Activated CD4-positive, alpha-beta T cell treated with anti-CD3 and anti-CD28 coated beads for 24 hours (primary cell): ENCODE measurements at regions not wholly inside any gene's neighbourhood (a gene's known extent, or its start where the extent isn't known, plus 50 kb on each side); places are given as distances from the start of the nearest gene placed in this dataset.
"Not testable (repeated sequence)": the region's sequence is repeated elsewhere in the genome, so short reads cannot be mapped to it uniquely, and the experiment has no call there.

Experiments used
- DNase-seq, 2 donors: peaks; one replicate each; pipeline ENCODE4 v3.0.0-alpha.2; 2020; ENCODE audit warnings: low read depth in 2 of 2

- no peak for DNase-seq
Observed at GRCh38 chrX:74251006-74251930, 52.7 kb upstream of the ZCCHC13 start.

- no peak for DNase-seq
Observed at GRCh38 chrX:74250574-74250973, 53.4 kb upstream of the ZCCHC13 start.

- no peak for DNase-seq
Observed at GRCh38 chrX:74249963-74250362, 54.0 kb upstream of the ZCCHC13 start.

- no peak for DNase-seq
Observed at GRCh38 chrX:74248889-74249288, 55.1 kb upstream of the ZCCHC13 start.

- no peak for DNase-seq
Observed at GRCh38 chrX:74246524-74246923, 57.5 kb upstream of the ZCCHC13 start.

GRCh38 chrX:74242484-74243138 lies 61.4 kb upstream of the ZCCHC13 start:
- DNase-seq, result no peak

GRCh38 chrX:74242050-74242449 lies 61.9 kb upstream of the ZCCHC13 start:
- DNase-seq, result no peak

GRCh38 chrX:74238771-74239170 lies 65.2 kb upstream of the ZCCHC13 start:
- no peak for DNase-seq

GRCh38 chrX:74234818-74235217 lies 69.2 kb upstream of the ZCCHC13 start:
- no peak for DNase-seq

- no peak for DNase-seq
Observed at GRCh38 chrX:74232859-74233258, 71.1 kb upstream of the ZCCHC13 start.

- no peak for DNase-seq
Observed at GRCh38 chrX:74231625-74232024, 72.4 kb upstream of the ZCCHC13 start.

GRCh38 chrX:74230094-74230493 lies 73.9 kb upstream of the ZCCHC13 start:
- no peak for DNase-seq

- DNase-seq, result no peak
Observed at GRCh38 chrX:74225111-74225510, 78.9 kb upstream of the ZCCHC13 start.

GRCh38 chrX:74220277-74220676 lies 83.7 kb upstream of the ZCCHC13 start:
- no peak for DNase-seq

GRCh38 chrX:74218895-74219294 lies 85.1 kb upstream of the ZCCHC13 start:
- no peak for DNase-seq

GRCh38 chrX:74216421-74216820 lies 87.6 kb upstream of the ZCCHC13 start:
- no peak for DNase-seq

- DNase-seq, result no peak
Observed at GRCh38 chrX:74211911-74212310, 92.1 kb upstream of the ZCCHC13 start.

- DNase-seq, result no peak
Observed at GRCh38 chrX:74207539-74207938, 96.4 kb upstream of the ZCCHC13 start.

- no peak for DNase-seq
Observed at GRCh38 chrX:74195605-74196004, 108.4 kb upstream of the ZCCHC13 start.

- DNase-seq, result no peak
Observed at GRCh38 chrX:74195120-74195519, 108.9 kb upstream of the ZCCHC13 start.

GRCh38 chrX:74187211-74187610 lies 116.8 kb upstream of the ZCCHC13 start:
- no peak for DNase-seq

- not testable (repeated sequence) for DNase-seq
Observed at GRCh38 chrX:74183047-74183446, 120.9 kb upstream of the ZCCHC13 start.

GRCh38 chrX:74181976-74182375 lies 122.0 kb upstream of the ZCCHC13 start:
- DNase-seq, result not testable (repeated sequence)
